Loucy (cell line): ENCODE measurements at regions not wholly inside any gene's neighbourhood (a gene's known extent, or its start where the extent isn't known, plus 50 kb on each side); places are given as distances from the start of the nearest gene placed in this dataset.

Experiments used
- H2AFZ ChIP-seq: fragments of 200-600 bp; sonication (generic); 2 replicates; pipeline ENCODE4 v1.6.0; 2016; ENCODE audit warnings: antibody characterized with exemption, mild to moderate bottlenecking, low read length, moderate library complexity
- H3F3A ChIP-seq: fragments of 200-600 bp; 2 replicates; pipeline ENCODE4 v1.6.0; 2016; ENCODE audit warnings: antibody characterized with exemption, low read depth, mild to moderate bottlenecking
- H3K27me3 ChIP-seq: fragments of 200-600 bp; sonication (generic); 2 replicates; pipeline ENCODE4 v1.6.1; 2014; ENCODE audit warnings: low read length, mild to moderate bottlenecking; ENCODE audit not compliant: insufficient read depth, poor library complexity, severe bottlenecking
- H3K36me3 ChIP-seq: fragments of 200-600 bp; sonication (generic); 2 replicates; pipeline ENCODE4 v1.6.1; 2016; ENCODE audit warnings: low read length; ENCODE audit not compliant: insufficient read depth
- H3K4me1 ChIP-seq: fragments of 200-600 bp; sonication (generic); 2 replicates; pipeline ENCODE4 v1.5.1; 2014; ENCODE audit warnings: low read length, mild to moderate bottlenecking; ENCODE audit not compliant: insufficient read depth, poor library complexity, severe bottlenecking
- H3K4me2 ChIP-seq: fragments of 200-600 bp; sonication (generic); 2 replicates; pipeline ENCODE4 v1.6.0; 2014; ENCODE audit warnings: antibody characterized with exemption, low read length, low read depth, mild to moderate bottlenecking; ENCODE audit not compliant: poor library complexity, severe bottlenecking
- H3K4me3 ChIP-seq: fragments of 200-600 bp; sonication (generic); 2 replicates; pipeline ENCODE4 v1.5.1; 2014; ENCODE audit warnings: low read length, mild to moderate bottlenecking, mixed read lengths; ENCODE audit not compliant: poor library complexity, severe bottlenecking
- H3K79me2 ChIP-seq: fragments of 200-600 bp; sonication (generic); 2 replicates; pipeline ENCODE4 v1.6.1; 2014; ENCODE audit warnings: low read length; ENCODE audit not compliant: insufficient read depth
- H3K9ac ChIP-seq: fragments of 200-600 bp; sonication (generic); 2 replicates; pipeline ENCODE4 v1.6.0; 2014; ENCODE audit warnings: mild to moderate bottlenecking, low read depth, low read length, moderate library complexity; ENCODE audit not compliant: poor library complexity, severe bottlenecking
- H3K9me2 ChIP-seq: fragments of 200-600 bp; sonication (generic); replicated peaks from 2 replicates; pipeline ENCODE4 v1.6.1; 2016; ENCODE audit warnings: low read depth, low read length, mixed read lengths
- H3K9me3 ChIP-seq: fragments of 200-600 bp; sonication (generic); 2 replicates; pipeline ENCODE4 v1.6.1; 2014; ENCODE audit warnings: mild to moderate bottlenecking, antibody characterized with exemption, low read length, low read depth; ENCODE audit not compliant: insufficient read depth
- H4K20me1 ChIP-seq: fragments of 200-600 bp; sonication (generic); 2 replicates; pipeline ENCODE4 v1.6.0; 2014; ENCODE audit warnings: antibody characterized with exemption, low read length, mild to moderate bottlenecking; ENCODE audit not compliant: insufficient read depth, poor library complexity, severe bottlenecking
- EZH2phosphoT487 ChIP-seq: fragments of 200-600 bp; IDR thresholded peaks from 2 replicates; pipeline ENCODE4 v1.6.1; 2018; ENCODE audit warnings: antibody characterized with exemption, mild to moderate bottlenecking, moderate library complexity, borderline replicate concordance
- TF ChIP-seq, protein P1 (sequence below): fragments of 200-600 bp; sonication (generic); conservative IDR thresholded peaks from 2 replicates; pipeline ENCODE4 v1.5.1; 2014; ENCODE audit warnings: mild to moderate bottlenecking, antibody characterized with exemption, low read length

DNA sequence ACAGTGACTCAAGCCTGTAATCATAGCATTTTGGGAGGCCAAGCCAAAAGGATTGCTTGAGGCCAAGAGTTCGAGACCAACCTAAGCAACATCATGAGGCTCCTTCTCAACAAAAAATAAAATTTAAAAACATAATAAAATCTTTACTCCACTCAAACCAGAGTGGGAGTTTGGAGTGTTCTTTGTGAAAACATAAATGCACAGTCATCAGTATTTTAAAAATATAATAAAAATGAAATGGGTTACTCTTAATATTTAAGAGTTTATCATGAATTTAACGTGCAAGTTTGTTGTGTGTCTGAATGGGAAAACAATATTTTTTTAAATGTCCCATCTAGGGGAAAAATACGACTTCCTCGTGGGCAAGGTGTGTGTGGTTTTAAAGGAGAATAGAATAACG is 78.6 kb upstream of the STARD13 start:
- Histone ChIP-seq H3K27me3 (no peaks in the 10 kb centered on the region), H3K36me3 (no peaks in the 10 kb centered on the region), H3K4me2 (no peak overlapping the region), H3K9me2 (no peaks in the 10 kb centered on the region), H3K9ac (no peak overlapping the region), H4K20me1 (no peaks in the 10 kb centered on the region), H3F3A (no peaks in the 10 kb centered on the region), H3K9me3 (no peaks in the 10 kb centered on the region; the same call in 1 of the 2 replicates), H3K4me3 (no peak overlapping the region), H3K79me2 (no peaks in the 10 kb centered on the region), H2AFZ (no peak overlapping the region), H3K4me1 (no peaks in the 10 kb centered on the region)
- TF ChIP-seq EZH2phosphoT487: no peak
- TF ChIP-seq, protein P1, sequence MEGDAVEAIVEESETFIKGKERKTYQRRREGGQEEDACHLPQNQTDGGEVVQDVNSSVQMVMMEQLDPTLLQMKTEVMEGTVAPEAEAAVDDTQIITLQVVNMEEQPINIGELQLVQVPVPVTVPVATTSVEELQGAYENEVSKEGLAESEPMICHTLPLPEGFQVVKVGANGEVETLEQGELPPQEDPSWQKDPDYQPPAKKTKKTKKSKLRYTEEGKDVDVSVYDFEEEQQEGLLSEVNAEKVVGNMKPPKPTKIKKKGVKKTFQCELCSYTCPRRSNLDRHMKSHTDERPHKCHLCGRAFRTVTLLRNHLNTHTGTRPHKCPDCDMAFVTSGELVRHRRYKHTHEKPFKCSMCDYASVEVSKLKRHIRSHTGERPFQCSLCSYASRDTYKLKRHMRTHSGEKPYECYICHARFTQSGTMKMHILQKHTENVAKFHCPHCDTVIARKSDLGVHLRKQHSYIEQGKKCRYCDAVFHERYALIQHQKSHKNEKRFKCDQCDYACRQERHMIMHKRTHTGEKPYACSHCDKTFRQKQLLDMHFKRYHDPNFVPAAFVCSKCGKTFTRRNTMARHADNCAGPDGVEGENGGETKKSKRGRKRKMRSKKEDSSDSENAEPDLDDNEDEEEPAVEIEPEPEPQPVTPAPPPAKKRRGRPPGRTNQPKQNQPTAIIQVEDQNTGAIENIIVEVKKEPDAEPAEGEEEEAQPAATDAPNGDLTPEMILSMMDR: no peak

DNA sequence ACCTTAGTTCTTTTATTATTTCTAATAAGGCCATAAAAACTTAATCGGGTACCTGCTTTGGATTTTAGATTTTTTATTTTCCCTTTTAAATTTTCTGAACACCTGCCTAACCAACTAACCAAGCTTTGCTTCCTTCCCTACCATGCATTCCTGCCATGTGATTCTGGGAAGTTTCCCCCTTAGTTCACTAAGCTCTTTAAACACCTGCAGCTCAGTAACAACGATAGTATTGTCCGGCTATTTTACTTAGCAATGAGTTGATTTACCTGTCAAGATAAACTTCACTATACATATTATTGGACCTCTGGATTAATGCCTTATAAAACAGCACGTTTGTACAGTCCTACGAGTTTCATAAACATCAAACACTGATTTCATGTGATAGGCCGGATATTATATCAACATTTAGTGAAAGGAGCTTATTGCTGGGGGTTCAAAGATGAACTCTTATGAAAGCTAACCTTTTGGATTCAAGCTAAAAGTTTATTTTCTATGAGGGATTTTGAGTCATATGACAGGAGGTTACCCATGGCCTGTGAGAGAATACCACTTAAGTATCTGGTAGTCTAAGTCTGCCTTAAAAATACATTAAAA is 81.0 kb upstream of the STARD13 start:
- H3F3A ChIP-seq: no peaks in the 10 kb centered on the region
- no peaks in the 10 kb centered on the region for H3K9me2 ChIP-seq
- H2AFZ ChIP-seq: no peak overlapping the region
- H3K79me2 ChIP-seq: no peaks in the 10 kb centered on the region
- H3K9ac ChIP-seq: no peak overlapping the region
- H4K20me1 ChIP-seq: no peaks in the 10 kb centered on the region
- TF ChIP-seq, protein P1: no peak
- H3K4me2 ChIP-seq: no peak overlapping the region
- H3K9me3 ChIP-seq: no peaks in the 10 kb centered on the region
- no peak overlapping the region for H3K4me3 ChIP-seq
- no peaks in the 10 kb centered on the region for H3K27me3 ChIP-seq
- no peaks in the 10 kb centered on the region for H3K36me3 ChIP-seq
- H3K4me1 ChIP-seq: no peaks in the 10 kb centered on the region

GRCh38 chr13:33367171-33367895 is 81.8 kb upstream of the STARD13 start:
- no peaks in the 10 kb centered on the region for H3K79me2 ChIP-seq
- H3K4me3 ChIP-seq: no peak overlapping the region
- H3K27me3 ChIP-seq: no peaks in the 10 kb centered on the region
- no peaks in the 10 kb centered on the region for H3K9me3 ChIP-seq
- no peak overlapping the region for H2AFZ ChIP-seq
- no peak for TF ChIP-seq EZH2phosphoT487
- TF ChIP-seq, protein P1: no peak
- no peaks in the 10 kb centered on the region for H3K9me2 ChIP-seq
- no peaks in the 10 kb centered on the region for H3K36me3 ChIP-seq
- no peaks in the 10 kb centered on the region for H3F3A ChIP-seq
- H3K9ac ChIP-seq: no peak overlapping the region
- no peaks in the 10 kb centered on the region for H4K20me1 ChIP-seq
- H3K4me2 ChIP-seq: no peak overlapping the region
- no peaks in the 10 kb centered on the region for H3K4me1 ChIP-seq
